Inflammatory macrophage treated with lipopolysaccharide for 1 hour (primary cell): ENCODE measurements at regions not wholly inside any gene's neighbourhood (a gene's known extent, or its start where the extent isn't known, plus 50 kb on each side); places are given as distances from the start of the nearest gene placed in this dataset.

Source experiments
- DNase-seq, 2 donors: peaks; one replicate each; pipeline ENCODE4 v3.0.0-alpha.2; 2020 to 2022

DNA sequence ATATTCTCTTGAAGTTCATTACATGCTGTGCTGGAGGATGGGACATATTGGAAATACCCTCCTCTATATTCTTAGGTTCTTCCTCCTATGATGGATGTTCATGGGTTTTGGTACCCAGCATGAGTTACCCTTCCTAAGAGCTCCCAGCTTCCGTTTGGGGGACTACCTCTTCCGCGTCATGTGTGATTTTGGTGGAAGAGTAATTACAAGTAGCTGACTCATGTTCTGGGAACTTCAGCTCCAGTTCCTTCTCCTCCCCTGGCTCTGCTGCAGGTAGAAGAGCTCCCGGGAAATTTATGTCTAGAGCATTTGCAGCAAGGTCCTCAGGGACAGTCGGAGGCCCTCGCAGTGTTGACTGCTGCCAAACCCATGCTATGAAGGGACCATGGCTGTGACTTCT lies 208.8 kb upstream of the IL12A start:
- no peak for DNase-seq

GRCh38 chr3:159781867-159782266 lies 206.8 kb upstream of the IL12A start:
- no peak for DNase-seq

GRCh38 chr3:159782724-159783421 lies 205.8 kb upstream of the IL12A start:
- DNase-seq, result no peak

DNA sequence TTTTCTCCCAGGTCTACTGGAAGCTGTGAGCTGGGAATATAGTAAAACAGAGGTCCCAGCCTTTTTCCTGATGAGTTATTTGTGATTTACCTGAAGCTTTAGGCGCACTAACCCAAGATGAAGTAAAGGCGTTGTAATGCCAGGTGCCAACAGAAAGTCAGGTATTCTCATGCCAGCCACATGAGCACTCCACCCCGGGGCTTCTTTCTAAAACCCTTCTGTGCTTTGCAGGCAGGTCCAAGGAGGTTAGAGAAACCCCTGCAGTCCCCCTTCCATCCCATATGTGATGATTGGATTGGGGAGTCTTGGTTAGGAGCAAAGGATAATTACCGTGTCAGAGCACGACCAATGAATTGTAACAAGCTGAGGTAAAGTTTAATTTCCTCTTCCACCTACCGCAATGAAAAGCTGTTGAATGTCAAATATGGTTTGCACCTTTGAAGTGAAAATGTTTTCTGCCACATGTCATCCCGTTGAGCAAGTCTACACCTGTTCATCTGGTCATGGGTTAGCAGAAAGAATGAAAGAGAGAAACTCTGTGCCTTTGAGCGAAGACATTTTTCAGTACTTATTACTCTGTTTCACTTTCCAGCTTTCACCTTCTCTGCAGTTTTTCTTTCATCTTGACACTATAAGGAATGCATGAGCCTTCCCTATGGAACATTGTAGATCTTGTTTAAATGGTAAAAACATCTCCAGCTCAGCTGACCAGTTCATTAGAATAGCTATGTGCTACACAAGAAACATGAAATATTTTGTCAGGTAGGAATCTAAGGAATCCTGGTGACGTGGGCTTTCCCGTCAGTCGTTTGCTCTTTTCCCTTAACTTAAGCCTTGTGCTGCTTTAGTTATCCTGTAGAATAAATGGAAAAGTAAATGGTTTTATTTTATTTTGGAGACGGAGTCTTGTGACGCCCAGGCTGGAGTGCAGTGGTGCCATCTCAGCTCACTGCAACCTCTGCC lies 204.6 kb upstream of the IL12A start:
- no peak for DNase-seq

DNA sequence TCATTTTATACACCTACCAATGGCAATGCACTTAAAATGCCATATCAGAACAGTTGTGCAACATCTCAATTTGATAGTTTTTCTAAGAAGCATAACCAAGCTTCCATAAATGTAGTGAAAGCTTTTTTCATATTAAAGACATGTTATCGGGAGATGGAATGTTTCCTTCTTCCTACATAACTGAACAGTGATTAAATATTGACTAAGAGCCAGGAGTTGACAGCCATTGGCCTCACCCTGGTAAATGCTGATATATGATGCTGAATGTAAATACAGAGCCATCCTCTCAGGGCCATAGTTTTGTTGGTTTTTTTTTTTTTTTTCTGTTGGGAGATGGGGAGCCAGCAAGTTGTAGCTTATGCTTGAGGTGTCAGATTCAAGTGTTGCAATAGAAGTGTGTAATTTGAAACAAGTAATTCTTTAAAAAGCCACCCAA lies 203.3 kb upstream of the IL12A start:
- DNase-seq, result no peak

GRCh38 chr3:159786489-159787177 lies 202.0 kb upstream of the IL12A start:
- DNase-seq, result no peak

DNA sequence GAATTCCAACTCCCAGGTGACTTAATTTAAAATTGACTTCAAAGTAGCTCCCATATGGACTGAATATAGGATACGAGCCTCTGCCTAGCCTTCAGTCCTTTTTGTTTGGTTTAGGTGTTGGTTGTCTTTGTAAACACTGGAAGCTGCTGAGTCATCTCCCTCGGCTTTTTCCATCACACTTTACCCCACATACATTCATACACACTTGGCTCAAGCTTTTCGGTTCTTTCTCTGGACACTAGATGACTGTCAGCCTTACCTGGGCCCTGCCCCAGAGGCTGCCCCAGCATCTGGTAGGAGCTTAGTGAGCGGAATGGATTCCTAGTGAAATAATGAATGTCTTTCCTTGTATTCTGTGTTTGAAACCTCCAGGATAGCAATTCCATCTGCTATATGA lies 201.5 kb upstream of the IL12A start:
- DNase-seq, result no peak

- no peak for DNase-seq
Observed at GRCh38 chr3:159787794-159788205, 200.8 kb upstream of the IL12A start.

- no peak for DNase-seq
Observed at GRCh38 chr3:159788291-159788690, 200.3 kb upstream of the IL12A start.

DNA sequence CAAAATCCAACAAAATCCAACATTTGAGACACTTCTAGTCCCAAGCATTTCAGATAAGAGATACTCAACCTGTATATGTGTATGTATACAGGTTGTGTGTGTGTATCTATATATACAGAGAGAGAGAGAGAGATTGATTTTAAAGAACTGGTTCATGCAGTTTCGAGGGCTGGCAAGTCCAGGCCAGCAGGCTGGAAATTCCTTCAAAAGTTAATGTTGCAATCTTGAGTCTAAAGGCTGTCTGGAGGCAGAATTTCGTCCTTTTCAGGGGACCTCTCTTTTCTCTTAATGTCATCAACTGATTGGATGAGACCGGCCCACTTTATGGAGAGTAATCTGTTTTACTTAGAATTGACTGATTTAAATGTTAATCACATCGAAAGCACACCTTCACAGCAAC lies 199.6 kb upstream of the IL12A start:
- no peak for DNase-seq

DNA sequence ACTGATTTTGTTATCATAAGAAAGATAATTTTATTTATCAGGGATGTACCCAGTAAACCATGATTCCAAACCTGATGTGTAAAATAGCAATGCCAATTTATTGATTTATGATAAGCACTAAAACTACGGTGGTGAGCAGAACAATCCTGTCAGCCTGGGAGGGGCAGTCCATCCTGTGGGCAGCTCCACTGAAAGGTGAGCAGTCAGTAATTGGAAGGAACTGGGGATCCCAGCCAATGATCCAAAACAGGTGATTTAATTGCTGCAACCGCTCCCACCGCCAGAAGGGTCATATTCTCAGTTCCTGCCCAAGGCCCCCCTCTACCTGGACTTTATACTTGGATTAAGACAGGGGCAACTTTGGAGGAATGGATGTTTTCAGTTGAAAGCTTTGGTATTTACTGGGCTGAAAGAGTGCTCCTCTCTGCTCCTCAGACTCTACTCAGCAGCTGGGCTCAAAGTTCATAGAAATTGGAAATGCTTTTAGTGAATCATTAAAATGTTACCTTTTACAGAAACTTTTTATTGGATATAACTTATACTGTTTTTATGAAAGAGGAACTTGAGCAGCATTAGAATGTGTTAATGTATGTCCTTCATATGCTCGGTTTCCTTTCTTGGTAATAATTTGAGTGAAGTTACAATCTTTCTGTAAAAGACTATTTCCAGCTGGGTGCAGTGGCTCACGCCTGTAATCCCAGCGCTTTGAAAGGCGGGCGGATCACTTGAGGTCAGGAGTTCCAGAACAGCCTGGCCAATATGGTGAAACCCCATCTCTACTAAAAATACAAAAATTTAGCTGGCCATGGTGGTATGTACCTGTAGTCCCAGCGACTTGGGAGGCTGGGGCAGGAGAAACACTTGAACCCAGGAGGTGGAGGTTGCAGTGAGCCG lies 198.6 kb upstream of the IL12A start:
- DNase-seq, result no peak

GRCh38 chr3:159791336-159791735 lies 197.3 kb upstream of the IL12A start:
- no peak for DNase-seq

GRCh38 chr3:159792070-159792469 lies 196.6 kb upstream of the IL12A start:
- DNase-seq, result no peak

GRCh38 chr3:159795042-159795441 lies 193.6 kb upstream of the IL12A start:
- no peak for DNase-seq

DNA sequence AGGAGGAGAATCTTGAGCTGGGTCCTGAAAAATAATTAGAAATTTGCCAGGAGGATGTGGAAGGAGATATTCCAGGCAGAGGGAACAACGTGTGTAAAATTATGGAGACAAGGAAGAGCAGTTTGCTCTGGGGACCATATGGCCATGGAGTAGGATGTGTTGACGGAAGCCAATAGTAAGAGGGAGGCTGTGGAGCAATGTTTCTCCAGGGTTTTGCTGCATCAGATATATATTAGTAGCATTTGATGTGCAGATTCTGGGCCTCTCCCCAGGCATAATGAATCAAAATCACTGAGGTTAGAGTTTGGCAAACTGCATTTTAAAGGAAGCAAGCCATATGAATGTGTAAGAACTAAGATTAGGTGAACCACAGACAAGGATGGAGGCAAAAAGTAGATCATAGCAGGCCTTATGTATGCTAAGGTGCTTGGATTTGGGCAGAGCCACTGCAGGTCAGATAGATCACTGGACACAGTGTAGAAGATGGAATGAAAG lies 192.9 kb upstream of the IL12A start:
- DNase-seq, result no peak

DNA sequence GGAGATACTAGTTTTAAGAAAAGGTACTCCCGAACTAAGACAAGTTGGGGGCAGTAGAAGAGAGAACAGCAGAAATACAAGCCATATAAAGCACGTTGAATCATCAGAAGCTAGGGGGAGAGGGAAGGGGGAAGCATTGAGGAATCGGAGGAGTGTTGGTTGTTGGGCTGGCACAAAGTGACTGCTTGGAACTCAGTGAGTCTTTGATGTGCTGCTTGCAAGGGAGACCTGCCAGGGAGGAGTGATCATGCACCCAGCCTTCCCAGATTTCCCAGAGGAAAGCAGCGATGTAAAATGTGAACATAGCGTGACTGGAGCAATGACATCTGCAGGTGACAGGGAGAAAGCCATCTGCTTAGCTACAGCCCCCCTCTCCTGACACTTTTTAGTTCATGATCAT lies 192.4 kb upstream of the IL12A start:
- DNase-seq, result no peak

GRCh38 chr3:159796744-159797143 lies 191.9 kb upstream of the IL12A start:
- no peak for DNase-seq

DNA sequence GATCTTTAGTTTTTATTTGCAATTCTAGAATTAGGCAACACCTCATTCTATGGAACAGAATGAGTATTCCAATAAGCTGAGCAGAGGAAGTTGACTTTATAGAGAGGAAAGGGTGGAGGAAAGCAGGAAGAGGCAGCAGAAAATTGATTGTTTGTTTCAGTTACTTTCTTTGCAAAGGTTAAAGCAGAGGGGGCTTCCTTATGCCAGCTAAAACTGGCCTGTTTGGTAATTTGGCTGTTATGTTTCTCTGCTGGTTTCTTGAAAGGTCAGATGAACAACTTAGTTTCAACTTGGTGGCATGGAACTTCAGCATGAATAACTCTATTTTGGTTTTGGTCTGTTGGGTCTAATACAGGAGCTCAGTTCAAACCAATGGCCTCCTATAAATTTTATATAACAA lies 190.9 kb upstream of the IL12A start:
- DNase-seq, result no peak

GRCh38 chr3:159798951-159799350 lies 189.7 kb upstream of the IL12A start:
- DNase-seq, result no peak

DNA sequence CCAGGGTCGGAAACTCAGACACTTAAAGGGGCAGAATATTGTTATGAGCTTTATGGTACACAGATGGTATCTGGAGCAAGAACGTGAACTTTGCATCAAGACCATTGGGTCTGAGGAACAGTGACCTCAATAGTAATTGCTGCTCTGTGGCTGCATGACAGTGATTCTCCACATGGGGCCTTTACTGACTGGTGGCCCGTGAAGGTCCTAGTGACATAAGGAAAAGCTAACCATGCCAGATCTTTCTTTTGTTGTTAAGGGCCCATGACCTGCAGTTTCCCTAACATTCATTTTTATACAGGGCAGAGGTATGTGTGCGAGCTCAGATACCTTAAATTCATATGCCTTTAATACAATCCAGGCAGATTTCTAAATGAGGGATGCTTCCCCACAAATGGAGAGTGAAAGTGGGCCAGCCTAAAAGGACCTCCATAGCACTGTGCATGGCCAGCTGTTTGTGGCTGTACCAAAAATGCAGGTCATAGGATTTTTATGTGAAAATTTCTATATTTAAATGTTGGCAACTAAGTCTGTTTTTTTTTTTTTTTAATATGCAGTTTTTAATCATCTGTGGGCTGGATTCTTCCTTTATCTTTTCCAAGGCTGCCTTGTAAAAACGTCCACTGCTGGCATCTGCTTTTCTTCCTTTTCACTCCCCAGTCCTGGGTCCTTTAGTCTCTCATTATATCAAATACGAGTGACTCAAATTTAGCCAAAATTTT lies 188.0 kb upstream of the IL12A start:
- DNase-seq, result no peak

GRCh38 chr3:159802864-159803263 lies 185.8 kb upstream of the IL12A start:
- DNase-seq, result no peak

DNA sequence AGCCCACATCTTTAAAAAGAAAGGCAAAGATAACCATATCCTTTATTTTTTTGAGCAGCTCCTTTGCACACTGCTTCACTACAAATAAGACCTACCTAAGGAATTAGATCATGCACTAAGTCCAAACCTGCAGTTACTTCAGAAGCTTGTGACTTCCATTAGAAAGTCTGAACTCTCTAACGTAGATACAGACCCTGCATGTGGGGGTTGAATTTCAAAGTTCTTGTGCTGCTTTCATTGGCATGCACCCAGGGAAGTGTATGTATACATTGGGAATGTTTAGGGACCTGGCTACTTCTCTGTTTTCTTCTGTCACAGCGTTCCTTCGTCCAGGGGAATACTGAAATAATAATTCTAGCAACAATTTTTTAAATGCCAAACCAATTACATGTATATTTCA lies 185.2 kb upstream of the IL12A start:
- DNase-seq, result no peak
